ENCODE measurements at regions not wholly inside any gene's neighbourhood (a gene's known extent, or its start where the extent isn't known, plus 50 kb on each side); places are given as distances from the start of the nearest gene placed in this dataset.

GRCh38 chr13:38530492-38530891 is 156.4 kb upstream of the FREM2 start:
- no peak for TF ChIP-seq CTCF (IDR thresholded peaks at IDR 0.05)
- no peak for TF ChIP-seq EP300 (IDR thresholded peaks at IDR 0.05)
- TF ChIP-seq POLR2AphosphoS5 (IDR thresholded peaks at IDR 0.05): no peak
- TF ChIP-seq POLR2A (IDR thresholded peaks at IDR 0.05): no peak

All from gastroesophageal sphincter (tissue), 3 donors.